CD4-positive, alpha-beta T cell treated with Interferon gamma for 1 hour (primary cell): ENCODE measurements at regions not wholly inside any gene's neighbourhood (a gene's known extent, or its start where the extent isn't known, plus 50 kb on each side); places are given as distances from the start of the nearest gene placed in this dataset.

Source experiments
- DNase-seq: peaks from one replicate; pipeline ENCODE4 v3.0.0-alpha.2; 2020

- no peak for DNase-seq
Observed at GRCh38 chr7:142311876-142312275, 54.0 kb upstream of the PRSS58 start.

GRCh38 chr7:142308918-142309317 lies 51.1 kb upstream of the PRSS58 start:
- no peak for DNase-seq

GRCh38 chr7:142308326-142308725 lies 50.5 kb upstream of the PRSS58 start:
- no peak for DNase-seq
